GM19468 (cell line): ENCODE measurements at regions not wholly inside any gene's neighbourhood (a gene's known extent, or its start where the extent isn't known, plus 50 kb on each side); places are given as distances from the start of the nearest gene placed in this dataset.

ENCODE experiments used
- ATAC-seq: cut with Tn5 transposase; IDR thresholded peaks from one replicate; pipeline ENCODE4 v1.9.1; 2021; ENCODE audit warnings: mild to moderate bottlenecking, moderate library complexity, moderate number of reproducible peaks; ENCODE audit not compliant: unreplicated experiment; ENCODE audit errors: extremely low read depth

DNA sequence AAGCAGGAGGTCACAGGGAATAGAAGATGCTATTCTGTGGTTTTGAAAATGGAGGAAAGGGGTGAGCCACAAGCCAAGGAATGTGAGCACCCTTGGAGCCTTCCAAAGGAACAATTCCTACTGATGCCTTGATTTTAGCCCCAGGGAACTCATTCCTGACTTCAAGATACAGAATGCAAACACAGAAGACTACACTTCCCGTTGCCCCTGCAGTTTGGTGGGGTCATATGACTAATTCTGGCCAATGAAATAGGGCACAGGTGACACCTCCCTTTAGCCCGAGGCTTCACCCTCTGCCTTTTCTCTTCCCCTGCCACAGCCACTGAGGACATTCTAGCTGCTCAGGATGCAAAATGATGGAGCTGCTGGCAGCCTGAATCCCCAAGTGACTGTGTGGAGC is 126.1 kb downstream of the INHBB start:
- ATAC-seq, result no peak

DNA sequence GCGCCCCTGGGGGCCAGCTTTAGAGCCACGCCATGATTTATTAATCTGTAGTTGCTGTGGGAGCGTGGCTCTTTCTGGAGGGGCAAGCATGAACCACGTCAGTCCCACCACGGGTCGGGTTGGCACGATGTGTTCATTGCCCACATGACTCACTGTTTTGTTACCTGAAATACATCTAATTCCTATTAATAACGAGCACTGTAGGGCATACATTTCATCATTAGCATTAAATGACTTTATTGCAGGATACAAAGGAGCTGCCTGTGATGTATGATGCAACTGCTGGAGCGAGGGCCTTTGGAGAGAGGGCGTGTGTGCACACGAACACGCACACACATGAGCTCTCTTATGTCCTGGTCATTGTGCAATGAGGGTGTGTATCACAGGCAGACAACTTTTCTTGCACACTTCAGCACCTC is 127.0 kb downstream of the INHBB start:
- ATAC-seq, result no peak

DNA sequence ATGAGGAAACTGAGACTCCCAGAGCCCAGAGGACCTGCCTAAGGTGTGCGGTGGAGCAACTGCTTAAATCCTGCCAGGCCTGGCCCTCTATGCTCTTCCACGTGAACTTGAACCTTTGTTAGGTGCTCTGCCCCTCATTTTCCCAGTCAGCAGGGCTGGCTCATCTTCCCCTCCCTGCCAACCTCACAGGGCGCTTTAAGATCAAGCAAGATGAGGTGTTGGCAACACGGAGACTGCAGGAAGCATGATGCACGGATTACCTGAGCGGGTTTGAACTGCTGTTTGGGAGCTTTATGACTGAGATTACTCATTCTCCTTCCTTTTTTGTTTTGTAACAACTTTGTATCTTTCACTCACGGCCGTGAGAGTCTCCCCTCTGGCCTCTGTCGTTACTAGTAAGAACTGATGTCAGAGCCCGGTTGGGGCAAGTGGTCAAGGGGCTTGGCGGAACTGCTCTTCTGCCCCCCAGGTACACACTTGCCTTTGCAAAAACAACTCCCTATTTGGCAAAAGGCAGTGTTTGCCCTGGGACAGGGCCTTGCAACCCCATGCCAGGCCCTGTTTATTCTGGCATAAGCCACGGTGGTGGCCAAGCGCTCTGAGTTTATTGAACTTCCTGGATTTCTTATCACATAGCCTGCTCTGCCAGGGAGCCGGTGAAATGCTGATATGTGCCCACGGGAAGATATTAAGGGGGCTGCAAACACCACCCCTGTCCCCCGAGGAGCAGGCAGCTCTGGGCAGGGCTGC is 127.8 kb downstream of the INHBB start:
- no peak for ATAC-seq

DNA sequence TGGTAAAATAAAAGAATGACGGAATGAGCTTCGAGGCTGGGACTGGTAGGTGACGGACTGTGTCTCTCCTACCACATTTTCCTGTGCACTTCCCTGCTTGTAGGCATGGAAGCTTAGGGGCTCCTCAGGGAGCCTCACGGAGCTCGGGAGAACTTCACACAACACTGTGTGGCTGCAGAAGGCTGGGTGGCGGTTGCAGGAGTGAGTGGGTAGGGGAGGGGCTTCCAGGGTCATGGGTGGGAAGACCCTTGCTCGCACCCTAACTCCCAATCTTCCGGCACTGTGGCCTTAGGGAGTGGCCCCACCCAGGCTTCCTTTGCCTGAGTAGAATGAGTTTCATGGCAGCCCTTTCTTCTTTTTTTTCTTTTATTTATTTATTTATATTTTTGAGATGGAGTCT is 128.6 kb downstream of the INHBB start:
- ATAC-seq, result no peak

DNA sequence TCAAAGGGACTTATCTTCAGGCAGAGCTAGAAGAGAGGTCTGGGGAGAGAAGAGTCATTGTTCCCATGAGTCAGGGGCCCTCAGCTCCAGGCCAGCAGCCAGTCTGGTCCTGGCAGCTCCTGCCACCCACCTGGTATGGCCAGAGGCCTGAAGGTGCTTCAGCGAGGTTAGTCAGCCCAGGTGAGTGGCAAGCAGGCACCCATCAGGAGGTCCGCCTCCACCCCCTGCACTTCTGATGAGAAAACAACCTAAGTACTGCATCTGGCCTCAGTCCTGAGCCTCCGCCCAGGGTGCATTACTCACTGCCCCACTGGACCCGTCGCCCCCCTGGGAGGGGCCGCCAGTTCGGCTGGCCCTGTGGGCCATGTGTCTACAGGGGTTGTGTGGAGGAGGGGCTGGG is 130.2 kb downstream of the INHBB start:
- ATAC-seq, result no peak

DNA sequence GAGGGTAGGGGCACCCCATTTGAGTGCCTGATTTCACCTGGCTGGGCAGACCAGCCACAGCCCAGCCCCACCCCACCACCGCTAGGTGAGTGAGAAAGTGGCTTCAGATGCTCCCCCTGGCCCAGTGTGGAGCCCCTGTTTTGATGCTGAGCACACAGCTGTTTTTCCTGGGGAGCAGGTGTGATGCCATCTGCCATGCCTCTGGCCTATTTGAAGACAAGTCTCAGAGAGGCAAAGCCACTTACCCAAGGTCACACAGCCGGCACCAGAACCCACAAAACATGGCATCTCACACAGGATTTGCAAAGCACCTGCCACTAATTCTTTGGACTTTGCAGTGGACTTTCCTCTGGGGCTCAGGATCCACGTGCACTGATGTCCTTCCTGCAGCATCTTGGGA is 131.3 kb downstream of the INHBB start:
- ATAC-seq, result no peak

DNA sequence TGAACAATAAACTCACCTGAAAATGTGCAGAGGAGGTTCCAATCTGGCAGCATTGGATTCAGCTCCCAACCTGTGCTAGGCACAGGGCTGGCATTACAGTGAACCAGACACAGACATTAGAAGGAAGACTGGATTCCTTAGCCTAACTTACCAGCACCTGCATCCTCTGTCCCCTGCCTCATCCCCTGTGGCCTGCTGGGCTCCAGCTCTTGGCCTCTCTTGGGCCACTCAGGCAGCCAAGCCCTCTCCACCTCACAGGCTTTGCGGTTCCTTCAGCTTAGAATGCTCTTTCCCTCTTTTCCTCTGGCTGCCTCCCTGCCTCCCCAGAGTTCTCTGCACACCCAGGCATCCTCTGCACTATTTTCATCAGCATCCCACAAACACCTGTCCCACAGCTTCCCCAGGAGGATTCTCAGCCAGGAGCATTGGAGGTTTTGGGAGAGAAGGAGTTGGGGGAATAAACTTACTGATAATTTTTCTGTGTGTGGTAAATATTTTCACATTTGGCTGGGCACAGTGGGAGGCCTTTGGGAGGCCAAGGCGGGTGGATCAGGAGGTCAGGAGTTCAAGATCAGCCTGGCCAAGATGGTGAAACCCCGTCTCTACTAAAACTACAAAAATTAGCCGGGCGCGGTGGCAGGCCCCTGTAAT is 132.0 kb downstream of the INHBB start:
- no peak for ATAC-seq

DNA sequence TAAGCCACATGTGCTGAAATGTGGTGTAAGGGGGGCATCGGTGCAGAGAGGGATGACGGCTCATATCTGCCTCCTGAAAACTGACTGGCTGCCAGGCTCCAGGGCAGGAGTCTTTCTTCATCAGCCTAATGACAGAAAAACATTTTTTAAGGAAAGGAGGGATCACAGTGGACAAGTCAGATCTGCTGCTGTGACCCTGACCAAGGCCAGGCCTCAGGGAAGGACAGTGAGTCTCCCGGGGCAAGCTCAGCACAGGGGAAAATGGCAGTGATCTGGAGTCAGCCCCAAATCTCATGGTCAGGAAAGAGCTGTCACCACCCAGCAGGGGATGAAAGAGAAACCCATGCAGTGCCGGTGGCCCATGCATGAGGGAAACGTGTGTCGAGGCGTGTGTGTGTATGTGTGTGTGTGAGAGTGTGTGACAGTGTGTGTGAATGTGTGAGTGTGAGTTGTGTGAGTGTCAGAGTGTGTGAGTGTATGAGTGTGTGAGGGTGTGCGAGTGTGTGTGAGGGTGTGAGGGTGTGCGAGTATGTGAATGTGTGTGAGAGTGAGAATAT is 134.5 kb downstream of the INHBB start:
- ATAC-seq, result no peak

DNA sequence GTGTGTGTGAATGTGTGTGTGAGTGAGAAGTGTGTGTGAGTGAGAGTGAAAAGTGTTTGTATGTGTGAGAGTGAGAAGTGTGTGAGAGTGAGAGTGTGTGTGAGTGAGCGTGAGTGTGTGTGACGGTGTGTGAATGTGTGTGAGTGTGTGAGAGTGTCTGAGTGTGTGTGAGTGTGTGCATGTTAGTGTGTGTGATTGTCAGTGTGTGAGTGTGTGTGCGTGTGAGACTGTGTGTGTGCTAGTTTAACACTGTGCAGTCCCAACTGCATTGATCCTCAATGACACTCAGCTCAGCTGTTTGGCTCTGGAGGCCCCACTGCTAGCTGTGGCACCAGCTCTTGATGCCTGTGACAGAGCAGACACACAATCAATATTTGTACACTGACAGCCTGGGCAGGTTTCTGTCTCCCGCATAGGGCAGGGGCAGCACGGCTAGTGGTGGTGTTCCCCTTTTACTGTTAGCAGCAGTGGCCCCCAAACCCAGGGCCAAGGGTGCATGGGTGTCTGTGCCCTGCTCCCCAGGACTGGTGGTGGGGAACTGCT is 135.0 kb downstream of the INHBB start:
- no peak for ATAC-seq

DNA sequence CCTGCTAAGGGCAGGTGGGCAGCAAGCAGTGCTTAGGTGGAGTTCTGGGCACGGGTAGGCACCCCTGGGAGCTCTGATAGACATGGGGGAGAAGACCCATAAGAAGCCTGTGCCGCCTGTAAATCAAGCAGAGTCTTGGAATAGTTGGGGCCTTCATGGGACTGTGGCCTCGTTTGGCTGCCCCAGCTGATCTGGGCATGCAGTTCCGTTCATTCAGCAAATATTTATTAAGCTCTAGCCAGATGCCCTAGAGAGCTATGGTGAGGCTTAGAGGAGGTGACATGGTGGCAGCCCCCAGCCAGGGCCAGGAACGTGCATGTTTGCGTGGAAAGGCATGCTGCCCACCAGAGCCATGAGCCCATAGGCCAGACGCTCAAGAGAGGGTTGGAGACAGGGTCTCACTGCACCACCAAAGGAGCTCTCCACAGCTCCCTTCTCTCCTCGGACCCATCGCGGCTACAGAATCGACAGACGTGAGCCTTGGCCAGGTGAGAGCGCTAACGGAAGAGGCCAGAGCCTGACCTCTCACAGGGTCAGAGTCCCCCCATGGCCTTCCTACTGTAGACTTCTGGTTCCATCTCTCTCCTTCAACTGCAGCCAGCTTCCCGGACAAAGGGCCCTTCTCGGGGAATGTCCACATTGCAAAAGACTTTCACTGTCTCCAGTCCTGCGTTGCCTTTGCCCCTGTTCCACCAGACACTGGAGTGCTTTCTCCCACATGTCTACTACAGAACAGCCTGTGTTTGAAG is 135.7 kb downstream of the INHBB start:
- ATAC-seq, result no peak

DNA sequence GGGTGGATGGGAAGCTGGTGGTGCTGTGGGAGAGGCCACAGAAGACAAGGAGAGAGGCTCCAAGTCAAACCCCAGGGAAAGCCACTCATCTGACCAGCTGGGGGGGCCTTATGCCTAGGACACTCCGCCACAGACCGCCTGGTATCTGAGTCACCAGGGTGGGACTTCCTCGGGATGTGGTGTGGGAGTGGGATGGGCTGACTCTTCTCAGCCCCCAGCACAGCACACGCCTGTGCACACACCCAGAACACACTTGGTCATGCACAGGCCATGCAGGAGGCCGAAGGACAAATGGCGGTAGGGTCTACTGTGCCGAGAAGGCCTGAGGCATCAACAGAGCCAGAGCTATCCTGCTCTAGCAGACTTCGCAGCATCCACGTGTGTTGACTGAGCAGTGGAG is 136.4 kb downstream of the INHBB start:
- no peak for ATAC-seq

DNA sequence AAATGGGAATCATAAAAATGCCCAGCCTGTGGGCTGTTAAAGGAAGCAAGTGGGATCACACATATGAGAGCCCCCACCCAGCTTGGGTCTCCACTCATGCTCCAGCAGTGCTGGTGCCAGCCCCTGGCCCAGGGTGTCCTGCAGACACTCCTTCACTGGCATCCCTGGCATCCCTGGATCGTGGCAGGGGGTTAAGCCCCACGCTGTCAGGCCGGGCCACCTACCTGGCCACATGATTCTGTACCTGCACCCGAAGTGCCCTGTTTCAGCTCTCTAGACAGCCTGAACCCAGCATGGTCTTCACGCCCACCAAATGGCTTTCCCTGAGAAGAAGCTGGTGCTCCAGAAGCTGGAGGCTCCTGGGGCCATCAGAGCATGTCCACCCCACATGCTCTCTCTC is 137.4 kb downstream of the INHBB start:
- no peak for ATAC-seq

DNA sequence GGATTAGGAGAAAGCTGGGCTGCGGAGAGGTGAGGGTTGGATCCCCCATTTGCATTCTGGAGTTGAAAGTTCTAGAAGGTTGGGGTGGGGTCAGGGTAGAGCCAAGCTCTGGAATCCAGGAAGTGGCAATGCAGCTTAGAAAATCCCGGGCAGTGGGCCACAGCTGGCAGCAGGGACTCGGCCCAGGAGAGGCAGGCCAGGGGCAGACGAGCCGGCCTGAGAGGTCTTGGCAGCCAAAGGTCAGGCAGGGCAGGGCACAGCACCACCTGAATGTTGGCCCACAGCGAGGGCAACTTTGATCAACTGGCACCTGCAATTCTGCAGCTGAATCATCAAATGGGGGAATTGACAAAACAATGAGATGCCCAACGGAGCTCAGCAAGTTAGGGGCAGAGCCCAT is 139.2 kb downstream of the INHBB start:
- no peak for ATAC-seq

DNA sequence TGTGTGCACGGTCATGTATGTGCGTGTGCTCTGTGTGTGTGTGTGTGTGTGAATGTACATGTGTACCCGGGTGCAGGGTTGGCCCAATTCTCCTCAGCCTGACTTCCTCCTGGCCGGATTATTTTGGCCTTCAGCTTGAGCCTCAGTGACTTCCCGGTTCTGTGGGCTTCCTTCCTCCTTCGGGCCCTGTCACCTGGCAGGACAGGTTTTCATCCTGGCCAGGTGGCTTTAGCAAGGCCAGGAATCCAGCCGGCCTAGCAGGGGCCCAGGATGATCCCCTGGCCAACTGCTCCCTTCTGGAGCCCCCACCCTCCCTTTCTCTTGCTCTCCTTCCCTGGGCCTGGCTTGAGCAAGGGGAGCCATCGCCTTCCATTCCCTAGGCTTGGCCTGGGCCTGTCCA is 140.5 kb downstream of the INHBB start:
- no peak for ATAC-seq

DNA sequence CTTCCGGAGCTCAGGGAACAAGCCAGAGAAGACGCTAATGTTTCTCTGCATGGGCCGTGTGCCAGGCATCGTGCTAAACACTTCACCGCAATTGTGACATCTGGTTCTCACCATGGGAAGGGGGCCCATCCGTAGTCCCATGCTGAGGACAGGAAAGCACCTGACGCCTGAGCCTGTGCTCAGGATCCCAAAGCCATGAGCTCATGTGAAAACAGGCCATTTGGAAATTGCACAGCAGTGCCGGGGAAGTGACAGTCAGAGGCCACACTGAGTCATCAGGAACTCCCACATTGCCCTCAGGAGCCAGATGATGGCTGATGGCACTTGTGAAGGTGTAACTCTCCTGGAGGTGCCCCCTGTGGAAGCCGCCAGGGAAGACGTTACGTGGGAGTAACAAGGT is 141.0 kb downstream of the INHBB start:
- ATAC-seq, result no peak

DNA sequence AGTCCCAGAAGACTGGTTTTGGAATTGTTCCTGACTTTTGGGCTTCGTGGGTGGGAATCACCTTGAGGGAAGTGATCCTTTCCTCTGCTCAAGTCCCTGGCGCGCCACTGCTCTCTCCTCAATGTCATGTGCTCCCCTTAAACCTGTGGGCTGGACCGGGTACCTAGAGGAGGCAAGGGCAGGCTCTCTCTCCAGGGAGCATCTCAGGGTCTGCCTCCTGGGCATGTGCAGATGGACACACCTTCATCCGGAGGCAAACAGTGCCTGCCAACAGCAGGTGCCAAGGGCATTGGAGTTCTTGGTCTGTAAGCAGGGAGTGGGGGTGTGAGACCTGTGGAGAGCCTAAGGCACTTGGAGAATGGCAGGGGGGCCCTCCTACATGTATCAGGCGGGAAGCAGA is 142.6 kb downstream of the INHBB start:
- no peak for ATAC-seq

DNA sequence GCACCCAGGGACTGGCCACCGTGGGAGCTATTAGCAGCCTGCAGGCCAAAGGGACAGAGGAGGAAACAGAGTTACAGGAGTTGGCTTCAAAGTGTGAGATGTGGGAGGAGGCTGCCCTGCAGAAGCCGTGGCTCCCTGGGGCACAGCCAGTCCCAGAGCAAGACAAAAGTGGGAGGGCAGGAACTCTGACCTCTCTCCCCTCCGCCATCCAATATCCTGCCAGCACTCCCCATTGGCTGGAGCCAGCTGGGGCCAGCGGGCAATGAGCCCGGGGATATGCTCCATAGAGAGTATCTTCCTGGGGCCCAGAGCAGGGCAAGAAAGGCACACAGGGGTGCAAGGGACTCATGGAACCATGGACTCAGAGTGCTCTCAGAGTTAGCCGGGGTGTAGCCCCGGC is 143.1 kb downstream of the INHBB start:
- ATAC-seq, result no peak

DNA sequence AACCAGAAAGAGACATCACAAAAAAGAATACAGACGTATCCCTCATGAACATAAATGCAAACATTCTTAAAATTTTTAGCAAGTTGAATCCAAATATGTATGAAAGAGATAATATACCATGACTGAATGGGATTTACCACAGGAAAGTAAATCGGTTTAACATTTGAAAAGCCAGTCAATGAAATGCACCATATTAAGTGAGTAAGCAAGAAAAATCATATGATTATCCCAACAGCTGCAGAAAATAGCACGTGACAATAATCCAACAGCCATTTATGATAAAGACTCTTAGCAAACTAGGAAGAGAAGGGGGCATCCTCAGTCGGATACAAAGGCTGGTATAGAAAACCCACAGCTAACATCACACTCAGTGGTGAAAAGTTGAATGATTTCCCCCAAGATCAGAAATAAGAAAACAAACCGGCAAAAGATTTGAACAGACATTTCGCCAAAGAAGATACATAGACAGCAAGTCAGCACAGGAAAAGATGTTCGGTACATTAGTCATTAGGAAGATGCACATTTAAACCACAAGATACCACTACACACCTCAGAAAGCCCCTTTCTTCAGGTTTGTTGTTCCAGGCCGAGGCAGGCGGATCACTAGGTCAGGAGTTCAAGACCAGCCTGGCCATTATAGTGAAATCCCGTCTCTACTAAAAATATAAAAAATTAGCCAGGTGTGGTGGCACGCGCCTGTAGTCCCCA is 144.3 kb downstream of the INHBB start:
- ATAC-seq, result no peak

DNA sequence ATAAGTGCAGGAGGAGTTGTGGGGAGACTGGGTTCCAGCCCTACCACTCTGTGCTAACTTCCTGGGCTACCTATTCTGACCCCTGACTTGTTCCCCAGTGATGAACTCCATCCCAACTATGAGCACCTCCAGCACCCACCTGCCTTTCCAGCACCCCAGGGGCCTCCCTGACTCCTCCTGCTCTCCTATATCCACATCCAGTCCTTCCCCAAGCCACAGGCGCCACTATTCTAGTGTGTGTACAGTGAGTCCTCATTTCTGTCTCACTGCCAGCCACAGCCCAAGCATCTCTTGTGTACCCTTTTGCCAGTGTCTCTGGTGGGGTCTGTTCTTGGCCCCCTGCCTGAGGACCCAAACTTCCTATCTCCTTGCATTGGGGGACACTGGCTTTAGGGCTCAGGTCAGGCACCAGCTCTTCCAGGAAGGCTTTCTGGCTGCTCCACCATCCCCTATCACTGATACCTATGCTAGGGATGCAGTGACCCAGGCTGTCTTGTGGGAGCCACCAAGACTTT is 145.2 kb downstream of the INHBB start:
- no peak for ATAC-seq

DNA sequence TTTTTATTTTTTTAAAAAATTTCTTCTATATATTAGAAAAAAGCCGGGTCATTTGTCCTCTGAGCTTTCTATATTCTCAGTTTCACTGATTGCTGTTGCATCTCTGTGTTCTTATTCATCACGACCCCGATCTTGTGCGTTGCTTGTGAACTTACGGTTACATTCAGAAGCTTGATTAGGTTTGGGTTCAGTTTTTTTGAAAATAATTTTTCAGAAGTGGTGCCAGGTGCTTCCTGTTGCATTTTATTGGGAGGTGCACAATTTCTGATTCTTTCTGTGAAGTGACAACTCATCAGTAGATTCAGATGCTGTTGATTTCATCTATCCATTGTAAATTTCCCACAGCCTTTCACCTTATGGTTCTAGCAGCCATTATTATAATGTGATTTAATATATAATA is 147.3 kb downstream of the INHBB start:
- no peak for ATAC-seq
